Glomerular visceral epithelial cell (primary cell): ENCODE measurements at regions not wholly inside any gene's neighbourhood (a gene's known extent, or its start where the extent isn't known, plus 50 kb on each side); places are given as distances from the start of the nearest gene placed in this dataset.

Experiments
- DNase-seq: peaks from one replicate; pipeline ENCODE4 v3.0.0-alpha.2; 2016; ENCODE audit errors: extremely low spot score

GRCh38 chr9:78493166-78493742, 196.3 kb downstream of the PSAT1 start:
- no peak for DNase-seq

- DNase-seq: no peak
Observed at GRCh38 chr9:78502566-78502965, 205.6 kb downstream of the PSAT1 start.

- no peak for DNase-seq
Observed at GRCh38 chr9:78505546-78505945, 208.6 kb downstream of the PSAT1 start.

- DNase-seq: no peak
Observed at GRCh38 chr9:78507037-78507436, 210.1 kb downstream of the PSAT1 start.

- no peak for DNase-seq
Observed at GRCh38 chr9:78510035-78510434, 213.1 kb downstream of the PSAT1 start.

GRCh38 chr9:78515108-78515507, 218.2 kb downstream of the PSAT1 start:
- DNase-seq: no peak

GRCh38 chr9:78519786-78520185, 222.9 kb downstream of the PSAT1 start:
- DNase-seq: no peak

- DNase-seq: no peak
Observed at GRCh38 chr9:78521680-78522079, 224.8 kb downstream of the PSAT1 start.

- DNase-seq: no peak
Observed at GRCh38 chr9:78525986-78526560, 229.1 kb downstream of the PSAT1 start.

- no peak for DNase-seq
Observed at GRCh38 chr9:78533500-78533899, 236.6 kb downstream of the PSAT1 start.

- DNase-seq: no peak
Observed at GRCh38 chr9:78539188-78539587, 242.3 kb downstream of the PSAT1 start.

- DNase-seq: peak; percentile 85
Observed at GRCh38 chr9:78539904-78540303, 243.0 kb downstream of the PSAT1 start.

GRCh38 chr9:78541868-78542443, 245.0 kb downstream of the PSAT1 start:
- DNase-seq: no peak

GRCh38 chr9:78542491-78543181, 245.7 kb downstream of the PSAT1 start:
- no peak for DNase-seq

GRCh38 chr9:78543353-78543752, 246.4 kb downstream of the PSAT1 start:
- no peak for DNase-seq

- DNase-seq: no peak
Observed at GRCh38 chr9:78544230-78544629, 247.3 kb downstream of the PSAT1 start.

- no peak for DNase-seq
Observed at GRCh38 chr9:78547831-78548230, 250.9 kb downstream of the PSAT1 start.

- no peak for DNase-seq
Observed at GRCh38 chr9:78548670-78549069, 251.7 kb downstream of the PSAT1 start.

- no peak for DNase-seq
Observed at GRCh38 chr9:78549711-78550110, 252.8 kb downstream of the PSAT1 start.

- peak; percentile 33 for DNase-seq
Observed at GRCh38 chr9:78552802-78553201, 255.9 kb downstream of the PSAT1 start.

- DNase-seq: no peak
Observed at GRCh38 chr9:78557540-78557939, 260.6 kb downstream of the PSAT1 start.

GRCh38 chr9:78559449-78559885, 262.5 kb downstream of the PSAT1 start:
- peak; percentile 28 for DNase-seq

- DNase-seq: no peak
Observed at GRCh38 chr9:78562021-78562420, 265.1 kb downstream of the PSAT1 start.
